GM21529 (cell line): ENCODE measurements at regions not wholly inside any gene's neighbourhood (a gene's known extent, or its start where the extent isn't known, plus 50 kb on each side); places are given as distances from the start of the nearest gene placed in this dataset.
"Not testable (repeated sequence)": the region's sequence is repeated elsewhere in the genome, so short reads cannot be mapped to it uniquely, and the experiment has no call there.

Experiments used
- ATAC-seq: cut with Tn5 transposase; IDR thresholded peaks from one replicate; pipeline ENCODE4 v1.9.1; 2021; ENCODE audit not compliant: unreplicated experiment

DNA sequence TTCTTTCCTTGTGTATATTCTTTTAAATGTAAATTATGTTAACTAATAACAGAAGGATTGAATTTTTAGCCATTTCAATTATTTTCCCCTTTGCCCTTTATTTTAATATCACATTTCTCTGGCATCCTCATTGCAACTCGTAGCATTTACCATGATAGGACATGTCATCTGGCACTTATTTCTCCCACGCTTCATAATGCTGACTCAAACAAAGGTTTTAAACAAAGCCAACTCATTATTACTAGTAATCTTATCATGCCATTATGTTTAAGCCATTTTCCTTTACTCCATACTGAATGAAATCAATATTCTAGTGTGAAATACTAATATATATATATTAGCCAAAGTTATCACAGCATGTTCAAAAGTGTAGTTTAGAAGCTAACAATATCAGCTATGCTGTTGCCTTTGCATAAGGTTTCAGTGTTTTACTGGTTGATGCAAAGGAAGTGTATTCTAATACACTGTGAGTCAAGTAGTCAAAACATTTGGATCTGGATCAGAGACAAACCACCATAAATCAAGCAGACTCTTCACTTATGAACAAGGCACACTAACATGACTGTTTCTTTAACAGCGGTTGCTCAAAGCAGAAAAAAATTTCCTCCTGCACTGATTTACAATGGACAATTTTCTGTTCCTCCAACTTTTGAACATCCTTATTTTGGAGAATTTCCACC lies 281.6 kb downstream of the SLC7A11 start:
- ATAC-seq, result no peak

DNA sequence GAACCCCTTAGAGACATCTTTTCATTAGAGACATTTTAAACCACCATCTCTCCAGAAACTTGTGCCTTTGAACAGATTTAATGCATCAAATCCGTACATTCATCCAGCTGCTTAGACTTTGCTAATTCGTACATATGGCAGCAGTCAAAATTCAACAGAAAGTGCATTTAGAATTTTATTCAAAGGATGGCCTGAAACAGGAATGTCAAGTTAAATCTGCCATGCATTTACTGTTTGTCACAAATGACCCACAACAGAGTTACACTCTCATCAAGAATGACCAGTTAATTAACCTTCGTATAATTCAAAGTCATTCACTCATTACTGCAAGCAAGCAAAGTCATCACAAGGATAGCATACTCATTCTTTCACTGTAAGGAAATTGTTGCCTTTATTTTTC lies 284.3 kb downstream of the SLC7A11 start:
- no peak for ATAC-seq

DNA sequence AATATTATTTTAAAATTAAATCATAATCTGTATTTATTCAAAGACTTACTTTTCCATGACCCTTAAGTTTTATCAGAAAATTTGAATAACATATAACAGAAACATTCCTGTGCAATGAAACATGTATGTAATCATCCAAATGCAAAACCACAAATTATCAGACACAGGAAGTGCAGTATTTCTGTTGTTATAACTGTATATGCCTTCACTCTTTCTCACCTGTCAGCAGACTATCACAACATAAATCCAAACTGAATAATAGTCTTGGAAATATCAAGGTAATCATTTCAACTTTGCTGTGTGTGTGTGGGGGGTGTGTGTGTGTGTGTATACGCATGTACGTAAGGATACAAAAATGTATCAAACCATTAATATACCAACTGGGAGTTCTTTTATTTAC lies 285.9 kb downstream of the SLC7A11 start:
- no peak for ATAC-seq

DNA sequence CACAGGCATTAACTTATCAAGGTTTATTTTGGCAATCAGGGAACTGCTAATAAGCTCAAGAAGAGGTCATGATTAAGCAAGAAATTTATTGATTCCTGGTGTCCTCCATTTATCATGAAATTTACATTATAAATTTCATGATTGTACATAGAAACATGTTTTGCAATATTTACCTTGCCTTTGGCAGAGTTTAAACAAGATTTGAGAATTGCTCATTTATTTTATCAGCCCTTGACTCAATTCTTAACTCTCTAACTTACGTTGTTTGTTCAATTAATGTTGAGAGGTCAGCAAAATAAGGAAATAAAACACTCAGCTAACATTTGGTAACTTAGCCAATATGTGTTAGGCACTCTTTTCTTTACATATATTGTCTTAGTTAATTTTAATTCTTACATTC lies 286.6 kb downstream of the SLC7A11 start:
- no peak for ATAC-seq

DNA sequence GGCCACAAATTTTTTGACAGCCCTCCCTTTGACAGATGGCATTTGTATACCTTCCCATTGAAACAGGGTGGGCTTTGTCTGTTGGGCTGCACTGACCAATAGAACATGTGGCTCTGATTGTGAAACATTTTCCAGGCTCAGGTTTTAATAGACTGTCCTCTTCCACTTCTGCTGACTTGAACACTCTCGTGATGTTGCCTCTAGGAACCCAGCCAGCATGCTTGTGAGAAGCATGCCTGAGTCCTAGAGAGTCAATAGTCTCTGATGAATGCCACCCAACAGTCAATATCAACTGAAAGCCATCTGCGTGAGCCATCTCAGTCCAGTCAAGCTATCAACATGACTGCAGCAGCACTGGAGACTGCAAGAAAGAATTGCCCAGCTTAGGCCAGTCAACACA lies 290.0 kb downstream of the SLC7A11 start:
- no peak for ATAC-seq

DNA sequence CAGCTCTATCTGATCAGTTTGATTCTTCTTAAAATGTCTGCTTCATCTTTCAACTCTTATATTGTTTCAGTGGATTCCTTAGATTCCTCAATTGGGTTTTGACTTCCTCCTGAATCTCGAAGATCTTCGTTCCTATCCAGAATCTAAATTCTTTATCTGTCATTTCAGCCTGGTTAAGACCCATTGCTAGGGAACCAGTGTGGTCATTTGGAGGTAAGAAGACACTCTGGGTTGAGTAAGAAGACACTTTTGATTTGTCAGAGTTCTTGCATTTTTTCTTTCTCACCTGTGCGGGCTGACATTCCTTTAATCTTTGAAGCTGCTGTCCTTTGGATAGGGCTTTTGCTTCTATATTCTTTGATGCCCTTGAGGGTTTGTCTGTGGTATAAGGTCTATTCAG lies 291.9 kb downstream of the SLC7A11 start:
- no peak for ATAC-seq

DNA sequence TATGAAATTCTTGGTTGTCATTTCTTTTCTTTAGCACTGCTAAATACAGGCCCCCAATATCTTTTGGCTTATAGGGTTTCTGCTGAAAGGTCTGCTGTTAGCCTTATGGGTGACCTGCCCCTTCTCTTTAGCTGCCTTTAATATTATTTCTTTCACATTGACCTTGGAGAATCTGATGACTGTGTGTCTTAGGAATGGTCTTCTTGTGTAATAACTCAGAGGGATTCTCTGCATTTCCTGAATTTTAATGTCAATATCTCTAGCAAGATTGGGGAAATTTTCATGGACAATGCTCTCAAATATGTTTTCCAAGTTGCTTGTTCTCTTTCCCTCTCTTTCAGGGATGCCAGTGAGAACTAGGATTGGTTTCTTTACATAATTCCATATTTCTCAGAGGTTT lies 292.4 kb downstream of the SLC7A11 start:
- ATAC-seq, result no peak

DNA sequence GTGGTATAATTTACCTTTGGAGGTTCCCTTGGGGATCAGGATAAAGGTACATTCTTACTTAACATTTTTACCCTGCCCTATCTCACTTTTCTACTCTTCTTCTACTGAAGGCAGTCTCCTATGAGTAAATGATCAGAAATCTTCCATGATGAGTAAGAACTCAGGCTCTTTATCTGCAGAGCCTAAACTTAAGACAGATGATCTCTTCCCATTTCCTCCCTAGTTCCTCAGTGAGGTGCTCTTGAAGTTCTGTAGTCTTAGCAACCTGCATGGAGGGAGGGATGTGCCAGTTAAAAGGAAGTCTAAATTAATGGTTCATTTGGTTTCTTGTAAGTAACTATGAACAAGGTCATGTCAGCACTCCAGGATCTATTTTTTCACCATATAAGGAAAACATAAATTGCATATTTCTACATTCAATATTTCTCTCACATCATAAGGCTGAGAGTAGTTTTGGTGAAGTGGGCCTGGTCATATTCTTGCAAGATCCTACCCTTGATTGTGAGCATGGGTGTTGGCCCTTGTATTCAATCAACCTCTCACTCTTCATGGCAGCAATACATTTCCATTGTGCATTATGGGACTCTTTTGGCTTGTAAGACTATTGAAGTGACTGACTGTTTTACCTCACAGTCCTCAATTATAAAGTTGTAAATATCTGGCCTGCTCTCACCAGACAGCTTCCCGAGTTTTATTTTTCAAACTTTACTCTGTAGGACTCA lies 295.5 kb downstream of the SLC7A11 start:
- no peak for ATAC-seq

DNA sequence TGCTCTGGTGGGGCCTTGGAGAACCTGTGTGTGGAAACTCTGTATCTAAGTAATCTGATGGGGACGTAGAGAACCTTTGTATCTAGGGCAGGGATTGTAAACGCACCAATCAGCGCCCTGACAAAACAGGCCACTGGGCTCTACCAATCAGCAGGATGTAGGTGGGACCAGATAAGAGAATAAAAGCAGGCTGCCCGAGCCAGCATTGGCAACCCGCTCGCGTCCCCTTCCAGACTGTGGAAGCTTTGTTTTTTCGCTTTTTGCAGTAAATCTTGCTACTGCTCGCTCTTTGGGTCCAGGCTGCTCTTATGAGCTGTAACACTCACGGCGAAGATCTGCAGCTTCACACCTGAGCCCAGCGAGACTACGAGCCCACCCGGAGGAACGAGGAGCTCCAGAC lies 299.3 kb downstream of the SLC7A11 start:
- ATAC-seq, result not testable (repeated sequence)

DNA sequence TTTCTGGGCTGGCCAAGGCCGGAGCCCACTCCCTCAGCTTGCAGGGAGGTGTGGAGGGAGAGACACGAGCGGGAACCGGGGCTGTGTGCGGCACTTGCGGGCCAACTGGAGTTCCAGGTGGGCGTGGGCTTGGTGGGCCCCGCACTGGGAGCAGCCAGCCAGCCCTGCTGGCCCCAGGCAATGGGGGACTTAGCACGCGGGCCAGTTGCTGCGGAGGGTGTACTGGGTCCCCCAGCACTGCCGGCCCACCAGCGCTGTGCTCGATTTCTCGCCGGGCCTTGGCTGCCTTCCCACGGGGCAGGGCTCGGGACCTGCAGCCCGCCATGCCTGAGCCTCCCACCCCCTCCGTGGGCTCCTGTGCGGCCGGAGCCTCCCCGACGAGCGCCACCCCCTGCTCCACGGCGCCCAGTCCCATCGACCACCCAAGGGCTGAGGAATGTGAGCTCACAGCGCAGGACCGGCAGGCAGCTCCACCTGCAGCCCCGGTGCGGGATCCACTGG lies 300.1 kb downstream of the SLC7A11 start:
- ATAC-seq, result not testable (repeated sequence)

DNA sequence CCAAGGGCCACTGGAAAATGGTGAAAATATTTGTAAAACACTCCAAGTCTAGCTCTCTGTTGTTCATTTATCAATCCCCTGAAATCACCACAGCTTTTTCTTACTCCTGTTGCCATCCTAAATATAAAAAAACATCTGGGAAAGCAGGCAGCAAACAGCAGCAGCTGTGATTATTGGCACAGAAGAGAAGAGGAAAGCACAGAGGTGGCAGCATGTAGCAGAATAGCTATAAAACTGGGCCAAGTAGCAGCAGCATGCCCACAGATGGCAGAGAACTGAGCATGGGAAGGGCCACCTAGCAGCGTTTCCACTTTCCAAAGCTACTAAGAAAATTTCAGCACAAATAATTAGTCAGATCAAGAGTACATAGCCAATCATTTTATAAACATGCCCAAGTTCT lies 307.2 kb downstream of the SLC7A11 start:
- ATAC-seq, result no peak

DNA sequence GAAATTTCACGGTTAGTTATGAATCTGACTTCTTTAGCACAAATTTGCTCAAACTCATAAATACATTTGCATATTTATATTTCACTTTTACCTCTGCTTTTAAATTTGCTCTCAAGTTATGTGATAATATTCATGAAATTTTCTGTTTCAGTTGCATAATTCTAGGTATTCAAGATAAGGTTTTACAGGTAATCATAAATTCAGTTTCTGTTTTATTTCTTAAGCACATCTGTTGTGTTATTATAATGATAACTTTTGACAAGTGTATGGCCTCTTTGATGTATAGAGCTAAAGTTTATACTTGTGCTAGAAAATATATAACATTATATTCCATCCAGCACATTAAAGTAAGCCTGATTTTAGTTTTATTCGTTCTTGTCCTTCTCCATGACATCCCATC lies 308.1 kb downstream of the SLC7A11 start:
- no peak for ATAC-seq

DNA sequence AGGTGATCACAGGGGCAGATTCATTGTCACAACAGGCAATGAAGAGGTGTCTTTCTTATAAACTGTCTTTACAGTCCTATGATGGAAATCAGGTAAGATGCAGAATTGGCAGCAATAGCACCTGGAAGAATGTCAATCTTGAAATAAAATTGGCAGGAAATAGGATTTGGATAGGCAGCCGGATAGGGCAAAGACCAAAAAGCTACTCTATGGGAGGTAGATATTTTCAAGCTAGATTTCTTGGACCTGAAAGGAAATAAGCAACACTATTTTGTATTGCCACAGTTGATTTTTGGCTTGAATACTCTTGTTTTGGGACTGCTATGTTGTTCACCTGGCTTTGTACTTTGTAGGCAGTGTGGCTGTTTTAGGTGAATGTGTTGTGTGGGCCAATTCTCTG lies 314.2 kb downstream of the SLC7A11 start:
- ATAC-seq, result no peak

DNA sequence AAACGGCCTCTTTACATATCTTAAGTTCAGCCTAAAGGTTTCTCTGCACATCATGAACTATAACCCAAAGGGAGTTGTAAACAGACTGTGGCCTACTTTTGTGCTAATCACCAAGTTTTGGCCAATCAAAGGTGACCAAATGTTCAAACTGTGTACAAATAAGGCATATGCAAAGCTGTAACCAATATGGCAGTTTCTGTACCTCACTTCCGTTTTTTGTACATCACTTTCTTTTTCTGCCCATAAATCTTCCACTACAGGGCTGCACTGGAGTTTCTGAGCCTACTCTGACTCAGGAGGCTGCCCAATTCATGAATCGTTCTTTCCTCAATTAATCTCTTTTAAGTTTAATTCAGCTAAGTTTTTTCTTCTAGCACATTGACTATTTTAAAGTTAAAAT lies 318.7 kb downstream of the SLC7A11 start:
- ATAC-seq, result no peak

DNA sequence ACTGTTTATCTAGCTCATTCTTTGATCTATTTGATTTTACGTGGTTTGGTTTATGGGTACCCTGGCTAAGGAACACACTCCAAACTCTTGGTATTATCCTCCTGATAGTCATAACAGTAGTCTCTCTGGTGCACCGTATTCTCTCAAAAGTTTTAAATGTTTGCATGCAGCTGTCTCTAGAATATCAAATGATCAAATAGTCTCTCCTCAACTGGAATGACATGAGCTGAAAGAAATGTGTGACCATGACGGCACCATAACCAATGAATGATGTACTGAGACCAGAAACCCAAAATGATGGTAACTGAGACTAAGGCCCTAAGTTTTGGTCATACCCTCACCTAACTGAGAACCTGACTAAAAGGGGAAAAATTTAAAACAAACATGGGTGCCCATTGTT lies 319.4 kb downstream of the SLC7A11 start:
- no peak for ATAC-seq

DNA sequence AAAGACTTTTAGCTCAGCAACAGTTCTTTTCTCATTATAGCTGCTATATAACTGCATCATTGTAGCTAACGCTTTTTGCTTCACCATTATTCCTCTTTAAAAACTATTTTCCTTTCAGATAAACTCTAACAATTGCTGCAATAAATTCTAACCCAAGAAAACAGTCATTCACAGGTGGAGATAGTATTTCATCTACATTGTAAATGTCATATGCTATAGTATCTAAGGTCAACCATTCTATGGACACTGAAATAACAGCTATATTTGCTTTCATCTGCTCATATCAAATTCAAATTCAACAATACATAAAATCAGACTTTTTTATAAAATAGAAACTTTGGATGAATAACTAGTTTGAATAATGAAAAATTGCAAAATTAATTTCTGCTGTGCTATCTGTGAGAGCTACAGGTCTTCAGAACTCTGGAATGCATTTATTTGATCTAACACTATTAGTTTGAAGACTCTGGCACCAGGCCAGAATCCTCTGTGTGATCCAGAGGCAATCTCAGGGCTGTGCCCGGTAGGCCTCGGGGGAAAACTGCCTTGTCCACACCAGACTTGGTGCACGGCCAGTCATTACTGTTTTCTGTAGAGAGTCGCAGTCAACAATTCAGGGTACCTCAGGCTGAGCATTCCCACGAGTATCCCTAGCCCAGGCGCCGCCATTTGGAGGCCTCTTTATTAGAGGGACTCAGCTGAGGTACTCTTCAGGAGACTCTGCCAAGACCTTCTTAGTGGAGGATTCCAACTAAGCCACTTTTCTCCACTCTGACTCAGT lies 332.4 kb downstream of the SLC7A11 start:
- no peak for ATAC-seq

DNA sequence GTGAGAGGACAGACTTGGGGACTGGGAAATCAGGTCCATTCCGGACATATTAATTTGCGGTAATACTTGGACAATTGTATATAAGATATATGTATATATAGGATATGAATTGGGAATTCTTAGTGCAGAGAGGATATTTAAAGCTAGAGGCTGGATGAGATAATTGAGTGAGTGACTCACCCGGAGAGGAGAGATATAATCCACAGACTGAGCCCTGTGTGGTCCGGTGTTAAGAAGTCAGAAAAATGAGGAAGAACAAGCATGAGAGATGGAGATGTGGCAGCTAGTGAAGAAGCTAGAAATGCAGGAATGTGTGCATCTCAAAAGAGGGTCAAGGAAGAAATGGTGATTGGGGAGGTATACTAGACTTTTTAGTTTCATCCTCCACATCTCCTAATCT lies 336.2 kb downstream of the SLC7A11 start:
- ATAC-seq, result no peak

DNA sequence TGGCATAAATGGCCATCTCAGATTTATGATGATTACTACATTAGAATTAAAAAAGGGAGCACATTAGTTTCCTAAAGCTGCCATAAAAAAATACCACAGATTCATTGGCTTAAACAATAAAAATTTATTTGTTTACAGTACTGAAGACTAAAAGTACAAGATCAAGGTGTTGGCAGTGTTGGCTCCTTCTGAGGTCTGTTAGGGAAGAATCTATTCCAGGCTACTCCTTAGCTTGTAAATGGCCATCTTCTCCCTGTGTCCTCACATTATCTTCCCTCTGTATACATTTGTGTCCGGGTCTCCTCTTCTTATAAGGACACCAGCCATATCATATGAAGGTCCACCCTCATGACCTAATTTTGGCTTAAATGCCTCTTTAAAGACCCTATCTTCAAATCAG lies 341.0 kb downstream of the SLC7A11 start:
- no peak for ATAC-seq

DNA sequence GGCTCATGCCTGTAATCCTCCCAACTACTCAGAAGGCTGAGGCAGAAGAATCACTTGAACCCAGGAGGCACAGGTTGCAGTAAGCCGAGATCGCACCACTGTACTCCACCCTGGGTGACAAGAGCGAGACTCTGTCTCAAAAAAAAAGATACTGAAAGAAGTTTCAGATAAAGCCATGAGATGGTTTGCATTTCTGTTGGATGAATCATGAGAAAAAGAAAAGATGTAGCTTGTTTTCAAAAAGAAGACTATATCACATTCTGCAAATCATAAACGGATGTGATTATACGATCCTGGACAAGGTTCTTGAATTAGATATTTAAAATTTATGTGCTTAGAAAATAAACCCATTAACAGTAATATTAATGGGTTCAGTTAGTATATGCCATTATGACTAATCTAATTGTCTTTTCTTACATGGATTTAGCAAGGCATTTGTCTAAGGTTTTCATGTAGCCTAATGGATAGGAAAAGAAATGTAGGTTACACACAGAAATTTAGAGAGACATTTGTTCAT lies 345.9 kb downstream of the SLC7A11 start:
- no peak for ATAC-seq

DNA sequence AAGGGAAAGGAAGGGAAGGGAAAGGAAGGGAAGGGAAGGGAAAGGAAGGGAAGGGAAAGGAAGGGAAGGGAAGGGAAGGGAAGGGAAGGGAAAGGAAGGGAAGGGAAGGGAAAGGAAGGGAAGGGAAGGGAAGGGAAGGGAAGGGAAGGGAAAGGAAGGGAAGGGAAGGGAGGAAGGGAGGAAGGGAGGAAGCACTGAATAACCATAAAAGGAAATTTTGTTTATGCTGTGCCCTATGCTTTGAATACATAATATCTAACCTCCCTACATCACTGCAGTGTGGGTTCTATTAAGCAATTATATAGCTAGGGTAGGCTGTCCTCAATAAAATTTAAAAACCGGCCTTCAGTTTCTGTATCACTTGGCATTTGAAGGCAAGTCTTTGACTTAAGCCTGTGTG lies 346.6 kb downstream of the SLC7A11 start:
- ATAC-seq, result not testable (repeated sequence)

DNA sequence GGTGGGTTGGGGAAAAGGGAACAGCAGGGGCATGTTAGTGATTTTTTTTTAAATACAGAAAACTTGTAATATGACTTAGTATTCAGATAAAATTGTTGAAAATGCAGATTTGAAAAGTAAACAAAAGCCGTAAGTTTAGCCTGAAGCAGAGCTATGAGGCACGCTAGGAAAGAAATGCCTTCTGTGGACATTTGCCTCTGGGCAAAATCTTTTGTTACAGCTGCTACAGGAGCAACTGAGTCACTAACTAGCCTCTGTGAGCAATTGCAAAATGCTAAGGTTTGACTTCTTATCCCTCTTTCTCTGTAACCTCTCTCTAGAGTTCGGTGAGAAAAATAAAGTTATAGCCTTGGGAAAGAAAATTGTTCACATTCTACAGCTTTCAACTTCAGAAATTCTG lies 350.0 kb downstream of the SLC7A11 start:
- no peak for ATAC-seq

DNA sequence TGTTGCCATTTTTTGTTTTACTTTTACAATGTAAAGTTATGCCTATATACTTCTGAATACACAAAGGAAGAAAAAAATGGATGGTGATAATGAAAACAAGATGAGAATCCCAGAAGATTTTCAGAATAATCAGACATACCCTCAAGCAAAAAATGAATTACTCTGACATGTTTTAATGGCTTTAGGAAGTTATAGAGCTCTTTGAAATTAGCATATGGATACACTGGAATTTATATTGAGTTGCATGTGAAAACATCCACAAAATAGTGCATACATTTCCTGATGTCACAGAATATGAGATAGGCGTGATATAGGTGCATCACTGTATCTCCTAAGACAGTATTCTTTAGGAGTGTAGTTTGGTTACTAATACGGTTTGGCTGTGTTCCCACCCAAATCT lies 351.3 kb downstream of the SLC7A11 start:
- no peak for ATAC-seq
